Endothelial cell of umbilical vein (primary cell): ENCODE measurements at regions not wholly inside any gene's neighbourhood (a gene's known extent, or its start where the extent isn't known, plus 50 kb on each side); places are given as distances from the start of the nearest gene placed in this dataset.

Source experiments
- CTCF ChIP-seq, 2 donors: IDR thresholded peaks; 1 replicate in 1 of 2; 2 replicates in 1 of 2; pipeline ENCODE4 v1.5.1; 2011; ENCODE audit warnings: low read length in 2 of 2, mild to moderate bottlenecking in 2 of 2, moderate library complexity in 2 of 2, control low read depth in 1 of 2, inconsistent platforms in 1 of 2, low read depth in 1 of 2; ENCODE audit not compliant: insufficient read depth in 1 of 2; ENCODE audit errors: extremely low read depth in 1 of 2
- EZH2 ChIP-seq: IDR thresholded peaks from 2 replicates; pipeline ENCODE4 v1.6.1; 2012; ENCODE audit warnings: borderline replicate concordance, low read depth, mild to moderate bottlenecking, moderate library complexity, low read length, inconsistent platforms; ENCODE audit not compliant: severe bottlenecking
- GATA2 ChIP-seq: IDR thresholded peaks from 2 replicates; pipeline ENCODE4 v1.7.0; 2011; ENCODE audit warnings: low read depth, mild to moderate bottlenecking, moderate library complexity, mixed read lengths, low read length; ENCODE audit not compliant: insufficient read length, insufficient read depth
- JUN ChIP-seq: IDR thresholded peaks from 2 replicates; pipeline ENCODE4 v1.6.1; 2011; ENCODE audit warnings: borderline replicate concordance, low read depth; ENCODE audit not compliant: insufficient read length, insufficient read depth
- MYC ChIP-seq: IDR thresholded peaks from one replicate; pipeline ENCODE4 v1.6.1; 2011; ENCODE audit warnings: mild to moderate bottlenecking, low read depth, low read length
- POLR2A ChIP-seq: IDR thresholded peaks from 2 replicates; pipeline ENCODE4 v1.6.1; 2012; ENCODE audit warnings: low read depth, mild to moderate bottlenecking, control low read depth, low read length
- POLR2AphosphoS5 ChIP-seq: IDR thresholded peaks from 2 replicates; pipeline ENCODE4 v1.6.1; 2012; ENCODE audit warnings: low read depth, mild to moderate bottlenecking, control low read depth, low read length, moderate library complexity; ENCODE audit not compliant: insufficient read depth
- TF ChIP-seq, protein P1 (sequence below): IDR thresholded peaks from 2 replicates; pipeline ENCODE4 v1.6.1; 2011; ENCODE audit not compliant: insufficient read depth, insufficient read length

- TF ChIP-seq POLR2A: no peak
- no peak for TF ChIP-seq CTCF (IDR thresholded peaks at IDR 0.05; ENCODE audit: extremely low read depth in 1 of 2, insufficient read depth in 1 of 2, low read depth in 1 of 2, low read length in 2 of 2)
- no peak for TF ChIP-seq EZH2
- TF ChIP-seq, protein P1, sequence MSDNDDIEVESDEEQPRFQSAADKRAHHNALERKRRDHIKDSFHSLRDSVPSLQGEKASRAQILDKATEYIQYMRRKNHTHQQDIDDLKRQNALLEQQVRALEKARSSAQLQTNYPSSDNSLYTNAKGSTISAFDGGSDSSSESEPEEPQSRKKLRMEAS: no peak
- TF ChIP-seq POLR2AphosphoS5: no peak
- TF ChIP-seq GATA2: no peak
- TF ChIP-seq JUN: no peak
- no peak for TF ChIP-seq MYC
Measured at GRCh38 chr7:110521357-110521911, 569.5 kb upstream of the LRRN3 start.
